ENCODE measurements at regions not wholly inside any gene's neighbourhood (a gene's known extent, or its start where the extent isn't known, plus 50 kb on each side); places are given as distances from the start of the nearest gene placed in this dataset.

DNA sequence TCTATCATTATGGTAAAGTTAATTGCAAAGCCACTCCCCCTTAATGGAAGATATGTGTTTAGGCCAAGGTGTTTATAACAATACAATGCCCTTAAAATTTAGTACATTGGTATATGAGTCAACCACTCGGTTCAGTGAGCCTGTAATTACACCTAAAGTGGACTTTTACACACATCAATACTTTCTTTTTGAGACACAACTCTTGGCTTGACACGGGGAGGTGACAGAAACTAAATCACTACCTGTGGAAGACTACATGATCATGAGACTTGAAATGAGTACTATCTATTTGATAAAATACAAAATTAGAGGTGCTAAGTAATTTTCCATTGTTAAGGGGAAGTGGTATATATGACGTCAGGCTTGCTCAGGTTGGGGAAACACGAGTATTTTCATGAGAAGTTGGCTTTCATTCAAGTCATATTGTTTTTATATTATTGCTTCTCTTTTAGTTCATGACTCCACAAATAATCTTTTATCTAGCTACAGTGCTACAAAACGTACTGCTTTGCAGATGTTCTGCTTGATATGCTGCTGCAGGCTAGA, 918.3 kb downstream of the ARAP2 start:
- no peak for DNase-seq (ENCODE audit: low read depth in 2 of 2)

DNA sequence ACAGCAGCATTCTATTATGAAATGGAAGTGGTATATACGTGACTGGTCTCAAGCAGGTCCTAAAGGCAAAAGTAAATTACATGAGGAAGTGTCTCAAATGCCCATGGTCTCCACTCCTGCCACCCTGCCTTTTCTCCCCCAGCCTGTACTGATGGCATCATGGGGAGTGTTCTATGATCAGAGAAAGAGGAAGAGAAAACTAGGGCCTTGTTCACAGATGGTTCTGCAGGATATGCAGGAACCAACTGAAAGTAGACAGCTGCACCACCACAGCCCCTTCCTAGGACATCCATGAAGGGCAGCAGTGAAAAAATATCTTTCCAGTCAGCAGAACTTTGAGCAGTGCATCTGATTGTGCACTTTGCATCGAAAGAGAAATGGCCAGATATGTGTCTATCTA, 901.5 kb downstream of the ARAP2 start:
- DNase-seq (ENCODE audit: low read depth in 2 of 2) = no peak

DNA sequence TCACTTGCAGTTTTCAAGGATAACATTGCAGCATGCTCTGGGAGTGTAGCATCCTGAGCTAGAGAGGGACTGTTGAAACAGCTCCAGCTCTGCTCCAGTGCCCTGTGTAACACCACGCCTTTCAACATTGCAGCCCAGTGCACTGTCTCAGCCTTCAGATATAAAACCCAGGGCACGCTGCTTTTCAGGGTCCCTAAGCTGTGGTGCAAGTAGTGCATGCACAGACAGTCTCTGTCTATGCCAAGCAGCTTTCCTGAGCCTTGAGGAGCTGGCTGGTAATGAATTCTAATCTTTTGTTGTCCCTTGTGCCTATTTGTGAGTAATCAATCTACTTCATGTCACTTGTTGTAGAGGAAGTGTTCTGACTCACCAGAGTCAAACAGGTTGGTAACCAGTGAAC, 897.0 kb downstream of the ARAP2 start:
- DNase-seq (ENCODE audit: low read depth in 2 of 2) = no peak

DNA sequence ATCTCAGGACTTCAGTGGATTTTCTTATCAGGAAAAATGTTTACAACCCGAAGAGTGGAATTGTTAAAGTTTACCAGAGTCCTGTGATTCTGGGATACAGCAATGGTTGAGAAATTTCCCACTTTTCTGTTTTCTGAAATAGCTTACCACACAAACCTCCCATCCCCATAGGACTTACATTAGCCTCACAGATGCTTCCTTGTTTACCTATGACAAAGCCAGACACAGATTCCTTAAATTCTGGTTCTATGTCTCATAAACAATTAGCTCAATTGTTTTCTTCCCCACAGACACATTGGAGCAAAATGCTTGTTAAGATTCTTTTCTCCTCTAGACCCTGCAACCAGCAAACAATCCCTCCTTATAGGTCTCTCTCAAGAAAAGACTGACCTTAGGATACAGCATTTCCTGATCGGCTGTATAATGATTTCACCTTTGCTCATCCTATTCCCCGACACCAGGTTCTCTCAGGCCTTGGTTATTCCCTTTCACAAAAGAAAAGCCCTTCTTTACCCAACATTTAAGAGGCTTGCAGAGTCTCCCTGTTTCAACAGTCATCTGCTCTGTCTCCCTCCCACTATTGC, 886.2 kb downstream of the ARAP2 start:
- DNase-seq (ENCODE audit: low read depth in 2 of 2) = no peak

DNA sequence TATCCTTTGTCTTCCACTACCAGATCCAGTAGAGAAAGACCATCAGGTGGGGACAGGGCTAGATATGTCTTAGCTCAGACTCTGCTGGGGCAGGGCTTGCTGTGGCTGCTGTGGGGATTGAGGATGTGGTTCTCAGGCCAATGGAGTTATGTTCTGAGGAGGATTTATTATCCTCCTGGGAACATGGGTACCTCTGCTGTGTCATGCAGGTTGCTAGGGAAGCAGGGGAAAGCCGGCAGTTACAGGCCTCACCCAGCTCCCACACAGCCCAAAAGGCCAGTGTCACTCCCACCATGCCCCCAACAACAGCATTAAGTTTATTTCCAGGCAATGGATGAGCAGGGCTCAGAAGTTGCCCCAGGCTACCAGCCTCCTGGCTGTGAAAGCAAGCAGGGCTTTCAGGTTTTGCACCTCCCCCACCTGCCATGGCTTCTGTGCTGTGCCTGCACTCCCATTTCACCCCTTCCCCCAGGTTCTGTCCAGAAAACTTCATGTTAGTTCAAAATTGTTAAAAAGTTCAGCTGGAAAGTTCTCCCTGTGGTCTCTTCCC, 879.9 kb downstream of the ARAP2 start:
- no peak for DNase-seq (ENCODE audit: low read depth in 2 of 2)

DNA sequence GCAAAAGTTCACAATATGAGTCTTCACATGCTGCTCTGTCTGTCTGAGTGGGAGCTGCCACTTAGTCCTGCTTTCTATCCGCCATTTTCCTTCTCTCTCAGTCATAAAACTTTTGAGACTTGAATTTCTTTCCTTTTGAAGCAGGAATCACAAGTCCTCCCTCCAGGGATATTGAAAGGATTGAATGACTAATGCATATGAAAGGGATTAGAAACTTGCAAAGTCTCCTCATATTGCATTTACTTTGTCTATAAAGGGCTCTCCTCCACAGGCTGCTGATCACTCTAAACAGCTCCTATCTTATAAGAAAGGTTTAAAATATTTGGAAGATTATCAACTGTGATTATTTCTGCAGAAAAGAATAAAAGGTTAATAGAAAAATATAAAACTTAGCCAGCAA, 879.1 kb downstream of the ARAP2 start:
- DNase-seq (ENCODE audit: low read depth in 2 of 2) = no peak

DNA sequence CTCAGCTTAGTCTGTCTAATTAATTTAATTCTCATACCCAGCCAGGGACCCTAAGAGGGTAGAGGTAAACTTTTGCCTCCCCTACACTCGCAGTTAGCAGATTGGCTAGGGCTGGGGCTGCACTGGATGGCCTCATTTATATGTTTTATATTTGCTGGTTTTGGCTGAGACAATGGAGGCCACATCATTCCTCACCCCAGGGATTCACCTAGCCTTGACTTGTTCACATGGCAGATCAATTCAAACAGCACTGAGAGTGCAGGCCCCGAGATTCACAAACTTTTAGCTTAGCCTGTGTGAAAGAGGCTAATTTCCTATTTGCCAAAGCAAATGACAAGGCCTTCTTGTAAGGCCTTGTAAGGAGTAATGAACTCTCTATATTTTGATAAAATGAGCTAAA, 844.4 kb downstream of the ARAP2 start:
- DNase-seq (ENCODE audit: low read depth in 2 of 2) = no peak

DNA sequence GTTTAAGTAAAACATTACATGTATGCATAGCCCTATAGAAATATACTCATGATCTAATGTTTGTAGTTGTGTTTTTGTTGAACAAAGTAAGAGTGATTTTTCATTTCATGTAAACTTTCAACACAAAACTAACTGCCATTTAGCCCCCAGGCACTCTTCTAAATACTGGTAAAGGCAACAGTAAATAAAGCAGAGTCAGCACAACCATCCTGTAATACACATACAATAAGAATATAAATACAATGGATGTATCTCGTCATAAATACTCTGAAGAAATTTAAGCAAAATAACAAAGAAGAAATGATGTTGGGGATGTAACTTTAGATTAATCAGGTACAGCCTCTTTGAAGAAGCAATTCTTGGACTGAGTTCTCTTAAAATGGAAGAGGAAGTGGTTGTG, 821.2 kb downstream of the ARAP2 start:
- DNase-seq (ENCODE audit: low read depth in 2 of 2) = no peak

DNA sequence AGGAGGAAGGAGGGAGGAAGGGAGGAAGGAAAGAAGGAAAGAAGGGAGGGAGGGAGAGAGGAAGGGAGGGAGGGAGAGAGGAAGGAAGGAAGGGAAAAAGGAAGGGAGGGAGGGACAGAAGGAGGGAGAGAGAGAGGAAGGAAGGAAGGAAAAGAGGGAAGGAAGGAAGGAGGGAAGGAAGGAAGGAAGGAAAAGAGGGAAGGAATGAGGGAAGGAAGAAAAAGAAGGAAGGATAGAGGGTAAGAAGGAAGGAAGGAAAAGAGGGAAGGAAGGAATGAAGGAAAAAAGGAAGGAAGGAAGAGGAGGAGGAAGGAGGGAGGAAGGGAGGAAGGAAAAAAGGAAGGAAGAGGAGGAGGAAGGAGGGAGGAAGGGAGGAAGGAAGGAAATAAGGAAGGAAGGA, 796.8 kb downstream of the ARAP2 start:
- DNase-seq (ENCODE audit: low read depth in 2 of 2) = no peak

DNA sequence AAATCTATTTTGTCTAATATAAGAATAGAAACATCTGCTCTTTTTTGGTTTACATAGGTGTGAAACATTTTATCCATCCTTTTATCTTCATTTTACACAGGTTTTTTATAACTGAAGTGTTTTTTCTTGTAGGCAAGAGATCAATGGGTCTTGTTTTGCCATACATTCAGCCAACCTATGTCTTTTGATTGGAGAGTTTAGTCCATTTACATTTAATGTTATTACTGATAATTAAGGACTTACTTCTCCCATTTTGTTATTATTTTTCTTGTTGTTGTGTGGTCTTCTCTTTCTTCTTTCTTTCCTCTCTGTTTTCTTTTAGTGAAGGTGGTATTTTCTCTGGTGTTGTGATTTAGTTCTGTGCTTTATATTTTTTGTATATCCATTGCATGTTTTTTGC, 785.3 kb downstream of the ARAP2 start:
- no peak for DNase-seq (ENCODE audit: low read depth in 2 of 2)

DNA sequence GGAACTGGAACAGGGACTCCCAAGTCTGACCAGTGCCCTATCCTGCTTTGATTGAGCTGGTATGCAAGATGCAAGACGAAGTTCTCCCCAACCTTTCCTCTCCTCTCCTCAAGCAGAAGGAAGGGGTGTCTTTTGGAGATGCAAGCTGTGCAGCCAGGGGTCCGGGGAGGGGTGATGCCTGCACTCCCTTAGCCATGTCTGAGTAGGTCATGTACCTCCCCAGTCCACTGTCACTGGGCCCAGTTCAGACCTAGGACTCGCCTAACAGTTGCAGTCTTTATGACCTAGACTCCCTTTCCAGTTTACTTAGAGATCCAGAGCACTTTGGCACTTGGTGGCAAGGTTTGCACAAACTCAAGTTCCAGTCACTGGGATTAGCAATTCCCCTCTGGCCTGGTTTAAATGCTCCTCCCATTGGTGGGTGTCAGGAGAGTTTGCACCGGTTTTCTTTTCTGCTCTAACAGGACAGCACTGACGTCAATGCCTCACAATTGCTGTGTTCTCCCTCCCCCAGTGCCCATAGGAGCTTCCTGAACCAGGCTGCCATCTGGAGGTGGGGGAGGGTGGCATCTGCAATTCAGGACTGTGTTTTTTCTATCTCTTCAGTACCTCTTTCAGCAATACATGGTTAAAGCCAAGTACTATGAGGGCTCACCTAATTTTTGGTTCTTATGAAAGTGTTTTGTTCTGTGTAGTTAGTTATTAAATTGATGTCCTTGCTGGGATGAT, 782.2 kb downstream of the ARAP2 start:
- DNase-seq (ENCODE audit: low read depth in 2 of 2) = no peak

DNA sequence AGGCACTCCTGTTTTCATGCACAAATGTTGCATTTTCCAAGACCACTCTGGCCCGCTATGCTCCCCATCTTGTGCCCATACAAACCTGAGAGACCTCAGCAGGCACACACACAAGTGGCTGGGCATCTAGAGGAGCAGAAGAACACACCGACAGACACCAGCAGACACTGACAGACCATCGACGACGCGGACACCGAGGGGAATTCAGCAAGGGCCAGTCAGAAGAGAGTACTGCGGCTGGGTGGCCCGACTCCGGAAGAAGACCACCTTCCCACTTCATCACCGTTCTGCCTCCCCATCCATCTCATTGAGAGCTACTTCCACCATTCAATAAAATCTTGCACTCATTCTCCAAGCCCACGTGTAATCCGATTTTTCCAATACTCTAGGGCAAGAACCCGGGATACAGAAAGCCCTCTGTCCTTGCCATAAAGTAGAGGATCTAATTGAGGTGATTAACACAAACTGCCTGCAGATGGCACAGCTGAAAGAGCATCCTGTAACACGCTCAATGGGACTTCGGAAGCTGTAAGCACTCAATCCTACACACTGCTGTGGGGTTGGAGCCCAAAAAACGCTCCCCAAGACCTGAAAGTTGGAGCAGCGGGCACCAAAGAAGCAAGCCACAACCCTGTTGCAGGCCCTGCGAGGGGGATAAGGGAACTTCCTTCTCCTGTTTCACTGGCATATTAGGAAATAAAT, 780.9 kb downstream of the ARAP2 start:
- DNase-seq (ENCODE audit: low read depth in 2 of 2) = no peak

DNA sequence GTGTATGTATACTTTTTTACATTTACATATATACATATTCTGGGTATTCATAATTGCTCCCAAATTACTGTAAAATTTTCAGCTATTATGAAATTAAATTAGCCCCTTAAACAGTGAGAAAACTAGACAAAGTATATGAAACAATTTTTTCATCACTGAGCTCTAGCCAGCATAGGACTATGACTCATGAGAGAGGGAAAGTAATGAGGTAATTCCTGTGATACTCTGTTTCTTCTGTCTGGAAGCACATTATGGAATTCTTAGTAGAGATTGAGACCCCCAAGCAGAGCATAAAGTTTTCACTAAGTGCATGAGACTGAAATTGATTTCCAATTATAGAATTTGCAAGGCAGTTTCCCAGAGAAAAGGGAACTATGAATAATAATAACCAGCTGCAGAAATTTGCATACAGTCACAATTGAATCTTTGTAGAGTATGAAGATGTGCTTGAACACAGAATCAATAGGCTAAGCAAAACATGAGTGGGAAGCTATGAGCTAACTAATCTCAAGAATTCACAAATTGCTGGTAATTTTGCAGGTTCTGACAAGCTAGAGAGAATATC, 779.3 kb downstream of the ARAP2 start:
- DNase-seq (ENCODE audit: low read depth in 2 of 2) = no peak

DNA sequence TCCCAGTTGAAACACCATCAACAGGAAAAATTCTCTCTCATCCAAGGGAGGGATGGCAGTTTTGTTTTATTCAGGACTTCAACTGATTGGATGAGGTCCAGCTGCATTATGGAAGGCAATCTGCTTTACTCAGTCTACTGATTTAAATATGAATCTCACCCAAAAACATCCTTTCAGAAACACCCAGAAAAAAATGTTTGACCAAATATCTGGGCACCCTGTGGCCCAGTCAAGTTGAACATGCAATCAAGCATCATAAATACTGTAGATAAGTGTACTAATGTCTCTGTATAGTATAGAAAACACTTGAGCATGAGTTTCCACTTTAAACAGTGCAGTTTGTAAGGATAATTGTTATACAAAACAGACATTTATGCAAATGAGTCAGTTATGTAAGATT, 753.2 kb downstream of the ARAP2 start:
- DNase-seq (ENCODE audit: low read depth in 2 of 2) = no peak

DNA sequence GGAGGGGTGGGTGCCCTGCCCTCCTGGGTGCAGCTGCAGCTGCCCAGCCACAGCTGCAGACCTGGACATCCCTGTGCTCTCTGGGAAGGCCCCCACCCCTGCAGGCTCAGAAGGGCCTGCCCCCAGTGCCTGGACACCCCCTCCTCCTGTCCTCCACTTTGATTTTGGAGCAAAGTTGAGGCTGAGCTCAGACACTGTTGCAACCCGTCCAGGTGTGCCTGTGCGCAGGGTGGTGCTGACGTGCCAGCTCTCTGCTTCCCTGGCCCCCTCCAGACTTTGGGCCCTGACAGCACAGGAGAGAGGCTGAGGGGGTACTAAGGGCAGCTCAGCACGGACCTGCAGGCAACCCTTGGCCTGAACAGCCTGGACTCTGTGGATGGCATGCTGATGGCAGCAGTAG, 750.3 kb downstream of the ARAP2 start:
- DNase-seq (ENCODE audit: low read depth in 2 of 2) = no peak

DNA sequence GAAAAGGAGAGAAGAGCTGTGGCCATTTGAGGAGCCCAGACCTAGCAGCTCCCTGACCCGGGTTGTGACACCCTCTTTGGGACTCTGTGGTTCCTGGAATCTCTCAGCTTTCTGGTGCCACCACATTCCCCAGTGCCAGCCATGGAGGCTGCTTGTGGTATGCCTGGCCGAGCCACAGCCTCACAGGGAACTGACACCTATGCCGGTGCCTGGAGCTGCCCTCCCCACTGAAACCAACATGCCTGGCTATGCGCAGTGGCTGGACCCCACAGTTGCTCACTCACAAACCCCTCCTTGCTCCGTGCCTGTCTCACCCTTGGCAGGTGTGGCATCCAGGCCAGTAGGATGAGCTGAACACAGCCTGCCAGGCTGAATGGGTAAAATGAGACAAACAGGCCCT, 749.4 kb downstream of the ARAP2 start:
- DNase-seq (ENCODE audit: low read depth in 2 of 2) = no peak

DNA sequence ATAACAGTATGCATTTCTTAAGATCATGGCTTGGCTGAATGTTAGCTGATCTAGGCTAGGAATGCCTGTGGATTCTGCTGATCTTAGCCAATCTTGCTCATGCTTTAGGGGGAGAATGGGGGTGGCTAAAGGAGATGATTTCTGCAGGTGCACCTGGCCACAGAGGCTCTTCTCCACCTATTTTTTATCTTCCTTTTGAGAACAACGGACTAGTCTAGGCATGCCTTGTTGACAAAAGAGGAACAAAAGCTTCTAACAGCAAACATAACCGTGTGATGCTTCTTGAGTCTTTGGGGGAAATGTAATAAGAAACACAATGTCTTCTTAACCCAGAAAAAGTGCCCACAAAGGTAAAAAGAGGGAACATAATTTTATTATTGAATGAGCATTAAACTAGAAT, 743.5 kb downstream of the ARAP2 start:
- no peak for DNase-seq (ENCODE audit: low read depth in 2 of 2)

DNA sequence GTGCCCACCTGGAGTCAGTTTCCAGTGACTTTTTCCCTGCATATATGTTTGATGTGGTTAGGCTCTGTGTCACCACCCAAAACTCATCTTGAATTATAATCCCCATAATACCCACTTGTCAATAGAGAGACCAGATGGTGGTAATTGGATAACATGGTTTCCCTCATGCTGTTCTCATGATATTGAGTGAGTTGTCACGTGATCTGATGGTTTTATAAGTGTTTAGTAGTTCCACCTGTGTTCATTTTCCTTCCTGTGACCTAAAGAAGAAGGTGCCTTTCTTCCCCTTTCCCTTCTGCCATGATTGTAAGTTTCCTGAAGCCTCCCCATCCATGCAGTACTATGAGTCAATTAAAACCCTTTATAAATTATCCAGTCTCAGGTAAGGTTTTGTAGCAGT, 740.9 kb downstream of the ARAP2 start:
- DNase-seq (ENCODE audit: low read depth in 2 of 2) = no peak

DNA sequence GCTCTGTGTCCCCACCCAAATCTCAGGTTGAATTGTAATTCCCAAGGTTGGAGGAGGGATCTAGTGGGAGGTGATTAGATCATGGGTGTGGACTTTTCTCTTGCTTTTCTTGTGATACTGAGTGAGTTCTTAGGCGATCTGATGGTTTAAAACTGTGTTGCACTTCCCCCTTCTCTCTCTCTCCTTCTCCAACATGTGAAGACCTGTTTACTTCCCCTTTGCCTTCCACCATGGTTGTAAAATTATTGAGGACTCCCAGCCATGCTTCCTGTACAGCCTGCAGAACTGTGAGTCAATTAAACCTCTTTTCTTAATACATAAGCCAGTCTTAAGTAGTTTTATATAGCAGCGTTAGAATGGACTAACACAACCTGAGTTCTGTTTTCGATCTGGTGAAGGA, 738.2 kb downstream of the ARAP2 start:
- no peak for DNase-seq (ENCODE audit: low read depth in 2 of 2)

DNA sequence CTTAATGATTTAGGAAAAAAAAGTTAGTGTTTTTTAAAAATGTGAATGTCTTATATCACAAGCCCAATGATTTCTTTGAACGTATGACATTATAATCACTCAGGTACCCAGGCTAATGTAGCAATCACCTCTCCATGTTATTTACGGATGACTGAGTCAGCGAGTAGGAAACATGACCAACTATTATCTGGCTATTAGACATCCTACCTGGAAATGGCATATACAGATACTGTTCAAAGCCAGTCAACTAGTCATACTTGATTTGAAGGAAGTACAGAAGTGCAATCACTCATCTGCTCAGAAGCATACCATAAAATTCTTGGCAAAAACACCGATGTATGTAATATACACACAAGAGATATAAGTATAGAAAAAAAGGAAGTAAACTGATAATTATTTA, 732.5 kb downstream of the ARAP2 start:
- DNase-seq (ENCODE audit: low read depth in 2 of 2) = no peak

DNA sequence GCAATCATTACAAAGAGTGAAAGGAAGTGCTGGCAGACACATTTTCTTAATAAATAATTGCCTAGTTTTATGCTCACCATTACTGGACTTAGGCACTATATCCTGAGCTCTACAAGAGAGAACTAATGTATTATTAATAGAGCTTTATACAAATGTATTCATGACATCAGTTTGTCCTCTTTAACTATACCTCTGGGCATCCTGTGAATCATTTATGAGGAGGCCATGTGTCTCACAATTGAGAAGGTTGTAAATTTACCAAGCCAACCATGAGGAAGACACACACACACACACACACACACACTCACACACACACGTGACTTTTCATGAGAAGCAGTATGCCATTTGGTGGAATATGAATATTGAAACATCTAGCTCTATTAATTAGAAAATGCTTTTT, 728.2 kb downstream of the ARAP2 start:
- DNase-seq (ENCODE audit: low read depth in 2 of 2) = no peak

DNA sequence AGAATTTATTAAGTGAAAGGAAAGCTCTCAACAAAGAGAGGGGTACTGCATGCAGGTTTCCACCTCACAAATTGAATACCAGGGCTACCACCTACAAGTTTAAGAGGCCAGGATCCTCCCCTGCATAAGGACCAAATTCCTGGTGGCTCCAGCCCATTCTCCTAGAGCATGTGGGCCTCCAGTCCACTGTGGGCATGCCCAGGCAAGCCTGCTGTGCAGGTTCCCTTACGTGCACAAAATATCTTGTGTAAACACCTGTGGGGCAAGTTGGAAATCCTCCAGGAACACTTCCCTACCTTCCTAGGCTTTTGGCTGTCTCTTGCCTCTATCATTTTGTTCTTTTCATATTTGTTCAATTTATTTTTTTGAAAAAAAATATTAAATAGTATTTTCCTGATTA, 724.3 kb downstream of the ARAP2 start:
- no peak for DNase-seq (ENCODE audit: low read depth in 2 of 2)

DNA sequence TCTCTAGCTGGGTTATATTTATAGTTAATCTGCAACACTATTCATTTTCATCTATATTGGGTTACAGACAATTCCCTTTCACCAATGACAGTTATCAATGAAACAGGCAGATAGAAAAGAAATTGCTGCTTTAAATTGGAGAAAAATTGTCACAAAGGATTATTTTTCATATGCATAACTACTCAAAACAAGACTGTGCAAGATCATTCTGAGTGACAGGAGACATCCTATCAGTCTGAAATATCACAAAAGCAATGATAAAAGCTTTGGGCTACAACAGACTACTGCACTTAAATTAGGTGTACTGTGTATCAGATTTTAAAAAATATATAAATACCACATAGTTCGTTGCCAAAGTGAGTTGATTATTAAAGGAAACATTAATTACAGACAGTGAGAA, 722.6 kb downstream of the ARAP2 start:
- no peak for DNase-seq (ENCODE audit: low read depth in 2 of 2)

All from stimulated activated CD8-positive, alpha-beta memory T cell treated with anti-CD3 and anti-CD28 coated beads, Interleukin-2, amount 100 ng/mL, for 48 hours (primary cell).